ENCODE measurements at regions not wholly inside any gene's neighbourhood (a gene's known extent, or its start where the extent isn't known, plus 50 kb on each side); places are given as distances from the start of the nearest gene placed in this dataset.

GRCh38 chr13:62997038-62997599, 1581.5 kb upstream of the PCDH20 start:
- ATAC-seq = no peak
- no peak for TF ChIP-seq OSR1 (CRISPR knock-in tag; IDR thresholded peaks at IDR 0.05)
- no peak for TF ChIP-seq PATZ1 (CRISPR knock-in tag; IDR thresholded peaks at IDR 0.05; ENCODE audit: borderline replicate concordance)
- TF ChIP-seq PPARA (CRISPR knock-in tag; IDR thresholded peaks at IDR 0.05; ENCODE audit: borderline replicate concordance) = no peak
- no peak for TF ChIP-seq CSDC2 (CRISPR knock-in tag; IDR thresholded peaks at IDR 0.05)
- no peak for TF ChIP-seq TSHZ2 (CRISPR knock-in tag; IDR thresholded peaks at IDR 0.05)
- TF ChIP-seq TCF4 (CRISPR knock-in tag; IDR thresholded peaks at IDR 0.05; ENCODE audit: borderline replicate concordance) = no peak
- no peak for TF ChIP-seq ZNF565 (CRISPR knock-in tag; conservative IDR thresholded peaks at IDR 0.05; ENCODE audit: low read depth)
- no peak for TF ChIP-seq ISL1 (CRISPR knock-in tag; IDR thresholded peaks at IDR 0.05)
- no peak for TF ChIP-seq ZNF70 (CRISPR knock-in tag; IDR thresholded peaks at IDR 0.05)
- TF ChIP-seq RARB (CRISPR knock-in tag; IDR thresholded peaks at IDR 0.05) = no peak
- no peak for TF ChIP-seq ZFP3 (CRISPR knock-in tag; IDR thresholded peaks at IDR 0.05)
- no peak for TF ChIP-seq POU6F1 (CRISPR knock-in tag; IDR thresholded peaks at IDR 0.05; ENCODE audit: borderline replicate concordance, low read depth)
- no peak for TF ChIP-seq ZFP30 (CRISPR knock-in tag; IDR thresholded peaks at IDR 0.05)
- TF ChIP-seq CSRNP3 (CRISPR knock-in tag; IDR thresholded peaks at IDR 0.05) = no peak
- no peak for TF ChIP-seq ZNF8 (CRISPR knock-in tag; IDR thresholded peaks at IDR 0.05)
- TF ChIP-seq GLIS3 (CRISPR knock-in tag; IDR thresholded peaks at IDR 0.05) = no peak
- no peak for TF ChIP-seq ESRRG (CRISPR knock-in tag; IDR thresholded peaks at IDR 0.05)

GRCh38 chr13:62973804-62974203, 1558.2 kb upstream of the PCDH20 start:
- TF ChIP-seq ZNF70 (CRISPR knock-in tag; IDR thresholded peaks at IDR 0.05) (no peak), ISL1 (CRISPR knock-in tag; IDR thresholded peaks at IDR 0.05) (no peak), ZNF8 (CRISPR knock-in tag; IDR thresholded peaks at IDR 0.05) (no peak), CSDC2 (CRISPR knock-in tag; IDR thresholded peaks at IDR 0.05) (no peak), SNAI2 (CRISPR knock-in tag; IDR thresholded peaks at IDR 0.05) (no peak), ZC3H10 (CRISPR knock-in tag; IDR thresholded peaks at IDR 0.05) (no peak), ZFP3 (CRISPR knock-in tag; IDR thresholded peaks at IDR 0.05) (no peak), OSR1 (CRISPR knock-in tag; IDR thresholded peaks at IDR 0.05) (no peak), TSHZ2 (CRISPR knock-in tag; IDR thresholded peaks at IDR 0.05) (no peak), TOX (CRISPR knock-in tag; IDR thresholded peaks at IDR 0.05; ENCODE audit: borderline replicate concordance) (no peak)

More at GRCh38 chr13:62973804-62974203, 1558.2 kb upstream of the PCDH20 start:
- ATAC-seq = no peak
